GM21737 (cell line): ENCODE measurements at regions not wholly inside any gene's neighbourhood (a gene's known extent, or its start where the extent isn't known, plus 50 kb on each side); places are given as distances from the start of the nearest gene placed in this dataset.
"Not testable (repeated sequence)": the region's sequence is repeated elsewhere in the genome, so short reads cannot be mapped to it uniquely, and the experiment has no call there.

ENCODE experiments used
- ATAC-seq: cut with Tn5 transposase; IDR thresholded peaks from one replicate; pipeline ENCODE4 v1.9.1; 2021; ENCODE audit warnings: mild to moderate bottlenecking, moderate library complexity; ENCODE audit not compliant: unreplicated experiment

GRCh38 chr10:84007482-84007881, 131.8 kb upstream of the GHITM start:
- no peak for ATAC-seq

GRCh38 chr10:84008878-84009277, 130.4 kb upstream of the GHITM start:
- no peak for ATAC-seq

GRCh38 chr10:84012431-84012830, 126.9 kb upstream of the GHITM start:
- no peak for ATAC-seq

- peak; percentile 92 for ATAC-seq
These were observed 126.4 kb upstream of the GHITM start for GRCh38 chr10:84012831-84013458.

GRCh38 chr10:84015877-84016595, 123.3 kb upstream of the GHITM start:
- ATAC-seq: no peak

- ATAC-seq: no peak
These were observed 120.5 kb upstream of the GHITM start for GRCh38 chr10:84018826-84019225.

- not testable (repeated sequence) for ATAC-seq
These were observed 119.4 kb upstream of the GHITM start for GRCh38 chr10:84019854-84020458.

GRCh38 chr10:84026821-84027257, 112.5 kb upstream of the GHITM start:
- no peak for ATAC-seq

- no peak for ATAC-seq
These were observed 109.5 kb upstream of the GHITM start for GRCh38 chr10:84029840-84030239.

GRCh38 chr10:84038035-84038434, 101.3 kb upstream of the GHITM start:
- ATAC-seq: no peak

- no peak for ATAC-seq
These were observed 99.4 kb upstream of the GHITM start for GRCh38 chr10:84039957-84040356.

GRCh38 chr10:84047258-84048010, 91.9 kb upstream of the GHITM start:
- ATAC-seq: no peak

- ATAC-seq: no peak
These were observed 89.7 kb upstream of the GHITM start for GRCh38 chr10:84049645-84050011.

- no peak for ATAC-seq
These were observed 85.7 kb upstream of the GHITM start for GRCh38 chr10:84053626-84054025.

- no peak for ATAC-seq
These were observed 84.6 kb upstream of the GHITM start for GRCh38 chr10:84054743-84055142.

- ATAC-seq: no peak
These were observed 79.8 kb upstream of the GHITM start for GRCh38 chr10:84059526-84059925.

- ATAC-seq: no peak
These were observed 75.9 kb upstream of the GHITM start for GRCh38 chr10:84063440-84063839.

GRCh38 chr10:84065804-84066601, 73.3 kb upstream of the GHITM start:
- no peak for ATAC-seq

- no peak for ATAC-seq
These were observed 64.8 kb upstream of the GHITM start for GRCh38 chr10:84074521-84074920.

GRCh38 chr10:84075226-84076046, 63.9 kb upstream of the GHITM start:
- no peak for ATAC-seq
